ENCODE measurements at regions not wholly inside any gene's neighbourhood (a gene's known extent, or its start where the extent isn't known, plus 50 kb on each side); places are given as distances from the start of the nearest gene placed in this dataset.

DNA sequence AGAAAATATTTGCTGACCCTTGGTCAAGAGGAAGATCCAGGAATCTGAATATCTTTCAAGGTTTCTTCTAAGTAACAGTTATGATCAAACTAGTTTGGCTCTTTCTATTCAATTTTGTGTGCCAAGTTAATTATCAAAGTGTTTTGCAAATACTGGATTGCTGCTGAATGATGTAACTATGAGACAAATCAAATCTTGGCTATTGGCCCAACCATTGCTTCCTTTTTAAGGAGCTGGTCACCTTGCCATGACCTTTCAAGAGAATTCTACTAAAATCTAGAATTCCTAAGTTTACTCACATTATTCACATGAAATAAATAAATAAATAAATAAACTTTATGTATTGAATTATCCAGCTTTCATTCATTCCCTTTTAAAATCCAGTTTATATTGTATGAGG, 371.8 kb downstream of the SLITRK6 start:
- H3K27me3 ChIP-seq (ENCODE audit: insufficient read depth, low read length), result no peaks in the 10 kb centered on the region
- H3K4me2 ChIP-seq (ENCODE audit: low read length), result no peak overlapping the region
- no peak for ATAC-seq
- H3K9me3 ChIP-seq (ENCODE audit: control insufficient read depth in 1 of 2, insufficient read depth in 1 of 2, low read depth in 1 of 2, low read length in 2 of 2), result no peaks in the 10 kb centered on the region
- H3K79me2 ChIP-seq (ENCODE audit: insufficient read depth, low read length), result no peaks in the 10 kb centered on the region
- BruUV-seq (replicated peaks), result no TSS peak
- ChIA-PET POLR2A (no interaction called here), CTCF (no interaction called here), RAD21 (ENCODE audit: low non-redundant PET in 1 of 2, low total read pairs in 2 of 2, uncharacterized antibody in 2 of 2, unreplicated experiment in 2 of 2) (no interaction called here)
- DNase-seq (ENCODE audit: low read depth, low spot score), result no peak
- no peak overlapping the region for H3K27ac ChIP-seq (ENCODE audit: low read depth, low read length)
- H3K36me3 ChIP-seq (ENCODE audit: control insufficient read depth in 1 of 2, insufficient read depth in 2 of 2, low read length in 2 of 2), result no peaks in the 10 kb centered on the region
- TF ChIP-seq, protein P1, sequence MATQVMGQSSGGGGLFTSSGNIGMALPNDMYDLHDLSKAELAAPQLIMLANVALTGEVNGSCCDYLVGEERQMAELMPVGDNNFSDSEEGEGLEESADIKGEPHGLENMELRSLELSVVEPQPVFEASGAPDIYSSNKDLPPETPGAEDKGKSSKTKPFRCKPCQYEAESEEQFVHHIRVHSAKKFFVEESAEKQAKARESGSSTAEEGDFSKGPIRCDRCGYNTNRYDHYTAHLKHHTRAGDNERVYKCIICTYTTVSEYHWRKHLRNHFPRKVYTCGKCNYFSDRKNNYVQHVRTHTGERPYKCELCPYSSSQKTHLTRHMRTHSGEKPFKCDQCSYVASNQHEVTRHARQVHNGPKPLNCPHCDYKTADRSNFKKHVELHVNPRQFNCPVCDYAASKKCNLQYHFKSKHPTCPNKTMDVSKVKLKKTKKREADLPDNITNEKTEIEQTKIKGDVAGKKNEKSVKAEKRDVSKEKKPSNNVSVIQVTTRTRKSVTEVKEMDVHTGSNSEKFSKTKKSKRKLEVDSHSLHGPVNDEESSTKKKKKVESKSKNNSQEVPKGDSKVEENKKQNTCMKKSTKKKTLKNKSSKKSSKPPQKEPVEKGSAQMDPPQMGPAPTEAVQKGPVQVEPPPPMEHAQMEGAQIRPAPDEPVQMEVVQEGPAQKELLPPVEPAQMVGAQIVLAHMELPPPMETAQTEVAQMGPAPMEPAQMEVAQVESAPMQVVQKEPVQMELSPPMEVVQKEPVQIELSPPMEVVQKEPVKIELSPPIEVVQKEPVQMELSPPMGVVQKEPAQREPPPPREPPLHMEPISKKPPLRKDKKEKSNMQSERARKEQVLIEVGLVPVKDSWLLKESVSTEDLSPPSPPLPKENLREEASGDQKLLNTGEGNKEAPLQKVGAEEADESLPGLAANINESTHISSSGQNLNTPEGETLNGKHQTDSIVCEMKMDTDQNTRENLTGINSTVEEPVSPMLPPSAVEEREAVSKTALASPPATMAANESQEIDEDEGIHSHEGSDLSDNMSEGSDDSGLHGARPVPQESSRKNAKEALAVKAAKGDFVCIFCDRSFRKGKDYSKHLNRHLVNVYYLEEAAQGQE (IDR thresholded peaks at IDR 0.05; ENCODE audit: low read depth), result no peak
- TF ChIP-seq ELF1 (IDR thresholded peaks at IDR 0.05; ENCODE audit: borderline replicate concordance, low read depth) (no peak), SRF (IDR thresholded peaks at IDR 0.05; ENCODE audit: low read depth) (no peak), SP1 (IDR thresholded peaks at IDR 0.05; ENCODE audit: low read depth) (no peak), TCF7L2 (IDR thresholded peaks at IDR 0.05; ENCODE audit: borderline replicate concordance, extremely low read depth, insufficient read depth, insufficient read length) (no peak), POLR2A (IDR thresholded peaks at IDR 0.05; ENCODE audit: borderline replicate concordance, extremely low read depth, insufficient read depth, insufficient read length) (no peak), RAD21 (IDR thresholded peaks at IDR 0.05; ENCODE audit: low read depth) (no peak), JUND (IDR thresholded peaks at IDR 0.05) (no peak), FOSL1 (IDR thresholded peaks at IDR 0.05; ENCODE audit: low read depth) (no peak), CBX3 (IDR thresholded peaks at IDR 0.05; ENCODE audit: low read depth) (no peak), SIN3A (IDR thresholded peaks at IDR 0.05; ENCODE audit: low read depth) (no peak), EZH2phosphoT487 (IDR thresholded peaks at IDR 0.05; ENCODE audit: borderline replicate concordance) (no peak)
- TF ChIP-seq, protein P2, sequence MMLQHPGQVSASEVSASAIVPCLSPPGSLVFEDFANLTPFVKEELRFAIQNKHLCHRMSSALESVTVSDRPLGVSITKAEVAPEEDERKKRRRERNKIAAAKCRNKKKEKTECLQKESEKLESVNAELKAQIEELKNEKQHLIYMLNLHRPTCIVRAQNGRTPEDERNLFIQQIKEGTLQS (IDR thresholded peaks at IDR 0.05), result no peak
- TF ChIP-seq, protein P3, sequence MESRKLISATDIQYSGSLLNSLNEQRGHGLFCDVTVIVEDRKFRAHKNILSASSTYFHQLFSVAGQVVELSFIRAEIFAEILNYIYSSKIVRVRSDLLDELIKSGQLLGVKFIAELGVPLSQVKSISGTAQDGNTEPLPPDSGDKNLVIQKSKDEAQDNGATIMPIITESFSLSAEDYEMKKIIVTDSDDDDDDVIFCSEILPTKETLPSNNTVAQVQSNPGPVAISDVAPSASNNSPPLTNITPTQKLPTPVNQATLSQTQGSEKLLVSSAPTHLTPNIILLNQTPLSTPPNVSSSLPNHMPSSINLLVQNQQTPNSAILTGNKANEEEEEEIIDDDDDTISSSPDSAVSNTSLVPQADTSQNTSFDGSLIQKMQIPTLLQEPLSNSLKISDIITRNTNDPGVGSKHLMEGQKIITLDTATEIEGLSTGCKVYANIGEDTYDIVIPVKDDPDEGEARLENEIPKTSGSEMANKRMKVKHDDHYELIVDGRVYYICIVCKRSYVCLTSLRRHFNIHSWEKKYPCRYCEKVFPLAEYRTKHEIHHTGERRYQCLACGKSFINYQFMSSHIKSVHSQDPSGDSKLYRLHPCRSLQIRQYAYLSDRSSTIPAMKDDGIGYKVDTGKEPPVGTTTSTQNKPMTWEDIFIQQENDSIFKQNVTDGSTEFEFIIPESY (IDR thresholded peaks at IDR 0.05; ENCODE audit: extremely low read depth, insufficient replicate concordance, low read length), result no peak
- no peaks in the 10 kb centered on the region for H3K9me2 ChIP-seq (ENCODE audit: insufficient read depth)
- intact Hi-C loops (cut with micrococcal nuclease), result no loop called here
- H4K20me1 ChIP-seq (ENCODE audit: insufficient read depth), result no peaks in the 10 kb centered on the region
- no peak overlapping the region for H2AFZ ChIP-seq (ENCODE audit: low read depth, low read length, poor library complexity, severe bottlenecking)
- no peak overlapping the region for H3K9ac ChIP-seq (ENCODE audit: low read length)
- H3K4me3 ChIP-seq (replicated peaks in 1 of 2; ENCODE audit: low read depth in 1 of 2, low read length in 2 of 2), result no peak overlapping the region
- no peaks in the 10 kb centered on the region for H3K4me1 ChIP-seq (ENCODE audit: control insufficient read depth in 1 of 2, insufficient read depth in 2 of 2, low read length in 2 of 2)

Data from HCT116 (cell line).